OCI-LY1 (cell line): ENCODE measurements at regions not wholly inside any gene's neighbourhood (a gene's known extent, or its start where the extent isn't known, plus 50 kb on each side); places are given as distances from the start of the nearest gene placed in this dataset.

Source experiments
- H2AFZ ChIP-seq: fragments of 200-600 bp; sonication (generic), shearing (Covaris generic); 2 replicates; pipeline ENCODE4 v1.6.0; 2014; ENCODE audit warnings: antibody characterized with exemption, mild to moderate bottlenecking, low read length
- H3F3A ChIP-seq: fragments of 200-600 bp; sonication (generic), shearing (Covaris generic); 2 replicates; pipeline ENCODE4 v1.6.0; 2014; ENCODE audit warnings: mild to moderate bottlenecking, antibody characterized with exemption, low read length, moderate library complexity; ENCODE audit not compliant: insufficient read depth
- H3K27ac ChIP-seq: fragments of 200-600 bp; sonication (generic); 2 replicates; pipeline ENCODE4 v1.5.1; 2014; ENCODE audit warnings: low read length, mixed run types, mild to moderate bottlenecking, low read depth; ENCODE audit not compliant: poor library complexity, severe bottlenecking
- H3K27me3 ChIP-seq: fragments of 200-600 bp; sonication (generic); 2 replicates; pipeline ENCODE4 v1.6.0; 2014; ENCODE audit warnings: antibody characterized with exemption, mild to moderate bottlenecking, low read length, moderate library complexity; ENCODE audit not compliant: insufficient read depth
- H3K36me3 ChIP-seq: fragments of 200-600 bp; sonication (generic); 2 replicates; pipeline ENCODE4 v1.6.1; 2014; ENCODE audit warnings: mild to moderate bottlenecking, antibody characterized with exemption, low read length, moderate library complexity, mixed read lengths; ENCODE audit not compliant: insufficient read depth
- H3K4me1 ChIP-seq: fragments of 200-600 bp; sonication (generic); 2 replicates; pipeline ENCODE4 v1.5.1; 2014; ENCODE audit warnings: mild to moderate bottlenecking, low read length, moderate library complexity; ENCODE audit not compliant: insufficient read depth, severe bottlenecking
- H3K4me2 ChIP-seq: fragments of 200-600 bp; sonication (generic), shearing (Covaris generic); 2 replicates; pipeline ENCODE4 v1.6.1; 2014; ENCODE audit warnings: low read length
- H3K4me3 ChIP-seq: fragments of 200-600 bp; sonication (generic); 2 replicates; pipeline ENCODE4 v1.5.1; 2014; ENCODE audit warnings: low read length, low read depth, mild to moderate bottlenecking, mixed read lengths; ENCODE audit not compliant: poor library complexity, severe bottlenecking
- H3K79me2 ChIP-seq: fragments of 200-600 bp; shearing (Covaris generic); 2 replicates; pipeline ENCODE4 v1.6.1; 2016; ENCODE audit warnings: mixed run types, low read length, mixed read lengths; ENCODE audit not compliant: insufficient read depth
- H3K9ac ChIP-seq: fragments of 200-600 bp; sonication (generic), shearing (Covaris generic); 2 replicates; pipeline ENCODE4 v1.6.1; 2014; ENCODE audit warnings: mild to moderate bottlenecking, low read length, mixed read lengths
- H3K9me2 ChIP-seq: fragments of 200-600 bp; sonication (generic), shearing (Covaris generic); 2 replicates; pipeline ENCODE4 v1.6.1; 2014; ENCODE audit warnings: low read depth, mild to moderate bottlenecking, low read length, mixed read lengths
- H3K9me3 ChIP-seq: fragments of 200-600 bp; shearing (Covaris generic); 2 replicates; pipeline ENCODE4 v1.6.1; 2014; ENCODE audit warnings: low read length, mixed read lengths
- H4K20me1 ChIP-seq: fragments of 200-600 bp; sonication (generic), shearing (Covaris generic); 2 replicates; pipeline ENCODE4 v1.6.0; 2016; ENCODE audit warnings: mild to moderate bottlenecking, low read length; ENCODE audit not compliant: insufficient read depth
- EZH2 ChIP-seq: fragments of 200-600 bp; sonication (generic), shearing (Covaris generic); IDR thresholded peaks from 2 replicates; pipeline ENCODE4 v1.8.0; 2017; ENCODE audit warnings: borderline replicate concordance, mixed run types, mild to moderate bottlenecking, antibody characterized with exemption, low read length, moderate library complexity, mixed read lengths
- TF ChIP-seq, protein P1 (sequence below): fragments of 200-600 bp; sonication (generic), shearing (Covaris generic); IDR thresholded peaks from 2 replicates; pipeline ENCODE4 v1.5.1; 2017; ENCODE audit warnings: mild to moderate bottlenecking, antibody characterized with exemption, low read length, moderate library complexity, mixed read lengths

DNA sequence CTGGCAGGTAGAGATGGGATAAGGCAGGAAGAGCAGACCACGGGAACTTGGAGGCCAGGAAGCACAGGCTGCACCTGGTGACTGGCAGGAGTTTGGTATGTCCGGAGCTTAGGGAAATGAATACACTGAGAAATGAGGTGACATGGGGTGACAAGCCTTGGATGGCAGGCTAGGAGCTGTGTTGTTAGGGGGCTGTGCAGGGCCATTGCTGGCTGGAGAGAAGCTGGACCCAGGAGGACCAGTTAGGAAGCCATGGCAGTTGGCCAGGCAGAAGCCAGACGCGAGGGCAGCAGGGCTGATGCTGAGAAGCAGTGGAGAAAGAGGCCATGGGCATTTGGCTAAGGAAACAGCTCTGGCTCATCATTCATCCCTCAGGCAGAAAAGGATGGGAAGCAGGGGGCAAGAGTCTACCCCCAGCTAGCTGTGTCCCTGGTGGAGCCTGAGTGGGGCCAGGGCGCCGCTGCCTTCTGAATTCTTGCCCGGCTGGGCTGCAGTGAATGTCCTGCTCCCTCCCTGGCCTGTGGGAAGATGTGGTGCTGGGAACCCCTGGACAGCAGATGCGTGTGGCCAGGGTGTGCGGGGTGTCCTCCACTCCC, 255.8 kb downstream of the FAM43A start:
- Histone ChIP-seq H3F3A (no peaks in the 10 kb centered on the region), H3K27ac (no peak overlapping the region), H4K20me1 (no peaks in the 10 kb centered on the region), H2AFZ (no peak overlapping the region), H3K9me3 (no peaks in the 10 kb centered on the region), H3K9me2 (no peaks in the 10 kb centered on the region), H3K4me2 (no peak overlapping the region), H3K36me3 (no peaks in the 10 kb centered on the region), H3K27me3 (no peaks in the 10 kb centered on the region), H3K9ac (no peak overlapping the region), H3K4me3 (no peak overlapping the region), H3K4me1 (no peaks in the 10 kb centered on the region), H3K79me2 (no peaks in the 10 kb centered on the region)
- TF ChIP-seq, protein P1, sequence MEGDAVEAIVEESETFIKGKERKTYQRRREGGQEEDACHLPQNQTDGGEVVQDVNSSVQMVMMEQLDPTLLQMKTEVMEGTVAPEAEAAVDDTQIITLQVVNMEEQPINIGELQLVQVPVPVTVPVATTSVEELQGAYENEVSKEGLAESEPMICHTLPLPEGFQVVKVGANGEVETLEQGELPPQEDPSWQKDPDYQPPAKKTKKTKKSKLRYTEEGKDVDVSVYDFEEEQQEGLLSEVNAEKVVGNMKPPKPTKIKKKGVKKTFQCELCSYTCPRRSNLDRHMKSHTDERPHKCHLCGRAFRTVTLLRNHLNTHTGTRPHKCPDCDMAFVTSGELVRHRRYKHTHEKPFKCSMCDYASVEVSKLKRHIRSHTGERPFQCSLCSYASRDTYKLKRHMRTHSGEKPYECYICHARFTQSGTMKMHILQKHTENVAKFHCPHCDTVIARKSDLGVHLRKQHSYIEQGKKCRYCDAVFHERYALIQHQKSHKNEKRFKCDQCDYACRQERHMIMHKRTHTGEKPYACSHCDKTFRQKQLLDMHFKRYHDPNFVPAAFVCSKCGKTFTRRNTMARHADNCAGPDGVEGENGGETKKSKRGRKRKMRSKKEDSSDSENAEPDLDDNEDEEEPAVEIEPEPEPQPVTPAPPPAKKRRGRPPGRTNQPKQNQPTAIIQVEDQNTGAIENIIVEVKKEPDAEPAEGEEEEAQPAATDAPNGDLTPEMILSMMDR = no peak
- TF ChIP-seq EZH2 = no peak

DNA sequence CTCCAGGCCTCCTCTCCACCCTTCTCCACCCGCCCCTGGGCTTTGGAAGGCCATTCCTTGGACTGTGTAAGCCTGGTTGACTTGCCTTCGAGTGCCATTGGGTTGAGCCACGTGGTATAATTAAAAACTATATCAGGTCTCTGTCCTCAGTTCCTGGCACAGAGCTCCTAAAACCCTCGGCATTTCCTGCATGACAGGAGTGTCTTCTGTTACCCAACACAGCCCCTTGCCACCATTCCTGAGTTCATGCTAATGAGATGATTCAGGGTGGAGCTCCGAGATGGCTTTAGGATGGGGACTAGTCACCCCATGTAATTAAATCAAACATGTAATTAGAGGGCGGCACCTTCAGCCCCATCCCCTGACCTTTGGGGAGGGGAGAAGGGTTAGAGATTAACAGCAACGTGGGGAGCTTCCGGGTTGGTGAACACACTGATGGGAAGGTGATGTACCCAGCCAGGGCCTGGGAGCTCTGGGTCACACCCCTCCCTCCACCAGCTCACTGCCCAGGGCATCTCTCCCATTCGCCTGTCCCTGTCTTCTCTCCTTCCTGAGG, 256.4 kb downstream of the FAM43A start:
- Histone ChIP-seq H3K9me2 (no peaks in the 10 kb centered on the region), H3K27ac (no peak overlapping the region), H4K20me1 (no peaks in the 10 kb centered on the region), H3F3A (no peaks in the 10 kb centered on the region), H3K4me3 (no peak overlapping the region), H3K9me3 (no peaks in the 10 kb centered on the region), H3K36me3 (no peaks in the 10 kb centered on the region), H3K9ac (no peak overlapping the region), H3K79me2 (no peaks in the 10 kb centered on the region), H2AFZ (no peak overlapping the region), H3K4me2 (no peak overlapping the region), H3K27me3 (no peaks in the 10 kb centered on the region), H3K4me1 (no peaks in the 10 kb centered on the region)
- TF ChIP-seq, protein P1 = no peak
- TF ChIP-seq EZH2 = no peak

DNA sequence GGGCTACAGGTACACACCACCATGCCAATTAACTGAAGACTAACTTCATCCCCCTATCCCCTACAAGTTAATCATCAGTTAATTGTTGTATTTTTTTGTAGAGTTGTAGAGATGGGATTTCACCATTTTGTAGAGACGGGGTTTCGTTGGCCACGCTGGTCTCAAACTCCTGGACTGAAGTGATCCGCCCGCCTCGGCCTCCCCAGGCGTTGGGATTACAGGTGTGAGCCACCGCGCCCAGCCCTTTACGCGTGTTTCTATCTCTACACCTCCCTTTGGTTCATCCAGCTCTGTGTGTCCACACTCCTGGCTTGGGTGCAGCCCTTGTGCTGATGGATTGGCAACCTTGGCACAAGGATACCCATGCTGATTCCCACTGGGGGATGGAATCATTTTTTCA, 258.8 kb downstream of the FAM43A start:
- Histone ChIP-seq H3K79me2 (no peaks in the 10 kb centered on the region), H3K9me2 (no peaks in the 10 kb centered on the region), H3K9ac (no peak overlapping the region), H3F3A (no peaks in the 10 kb centered on the region), H4K20me1 (no peaks in the 10 kb centered on the region), H3K27ac (no peak overlapping the region), H3K27me3 (no peaks in the 10 kb centered on the region; the same call in 1 of the 2 replicates), H3K36me3 (no peaks in the 10 kb centered on the region), H3K9me3 (no peaks in the 10 kb centered on the region), H3K4me3 (no peak overlapping the region), H2AFZ (no peak overlapping the region), H3K4me1 (no peaks in the 10 kb centered on the region), H3K4me2 (no peak overlapping the region)
- TF ChIP-seq, protein P1 = no peak
- no peak for TF ChIP-seq EZH2
